K562 (cell line): ENCODE measurements at regions not wholly inside any gene's neighbourhood (a gene's known extent, or its start where the extent isn't known, plus 50 kb on each side); places are given as distances from the start of the nearest gene placed in this dataset.

Experiments used
- ATAC-seq: fragments of 200-7000 bp; cut with Tn5 transposase; 3 replicates; pipeline ENCODE4 v1.9.1; 2020; ENCODE audit warnings: moderate library complexity
- BruUV-seq: library from RNA; stranded (reverse); fragments of 400-500 nt; replicated peaks from 2 replicates; lab custom pipeline; 2021; lab: Mats Ljungman, UMichigan
- CTCF ChIA-PET: fragments of 300-600 bp; formaldehyde crosslinking; extraction: SDS; loops from one replicate; lab custom pipeline; 2021; ENCODE audit warnings: low intra/inter-chr PET ratio; lab: Yijun Ruan, JAX
- POLR2A ChIA-PET: fragments of 300-600, 350-650 bp; sonication (Branson Sonifier 250); formaldehyde crosslinking; extraction: SDS; loops from one replicate; lab custom pipeline; 2021; ENCODE audit warnings: antibody characterized with exemption, inconsistent platforms; lab: Yijun Ruan, JAX
- DNase-seq, 4 experiments: peaks; one replicate each; pipeline versions ENCODE4 v3.0.0 to v3.0.0-alpha.2; 2011 to 2018; ENCODE audit warnings: low spot score in 3 of 4, mixed read lengths in 3 of 4; ENCODE audit errors: extremely low read depth in 1 of 4
- FAIRE-seq: peaks from 2 replicates; lab custom pipeline; 2011; peaks lifted over from hg19 to GRCh38; lab: Jason Lieb, UNC
- H2AFZ ChIP-seq: 2 replicates; pipeline ENCODE4 v1.6.0; 2011; ENCODE audit warnings: low read depth, low read length, control low read depth, inconsistent platforms
- H3K27ac ChIP-seq: fragments of 200-600 bp; 3 replicates; pipeline ENCODE4 v1.8.0; 2011; ENCODE audit warnings: low read depth, mild to moderate bottlenecking, control low read depth, inconsistent platforms, low read length, moderate library complexity, mixed read lengths; ENCODE audit errors: extremely low read depth
- H3K27me3 ChIP-seq, 2 experiments: fragments of 300-600 bp in 1 of 2; 2 replicates in 1 of 2; 3 replicates in 1 of 2; pipeline versions ENCODE4 v1.6.0 to v1.8.0; 2011; ENCODE audit warnings: inconsistent platforms in 2 of 2, low read length in 2 of 2, mild to moderate bottlenecking in 1 of 2, mixed read lengths in 1 of 2, moderate library complexity in 1 of 2; ENCODE audit not compliant: control insufficient read depth in 2 of 2, insufficient read depth in 2 of 2
- H3K36me3 ChIP-seq: fragments of 300-600 bp; 3 replicates; pipeline ENCODE4 v1.8.0; 2011; ENCODE audit warnings: mild to moderate bottlenecking, low read length, inconsistent platforms; ENCODE audit not compliant: control insufficient read depth, insufficient read depth
- H3K4me1 ChIP-seq, 2 experiments: fragments of 200-600 bp in 1 of 2; replicated peaks in 1 of 2; 2 replicates in 1 of 2; 3 replicates in 1 of 2; pipeline versions ENCODE4 v1.5.1 to v1.8.0; 2011; ENCODE audit warnings: inconsistent platforms in 2 of 2, low read length in 2 of 2, mild to moderate bottlenecking in 1 of 2, mixed read lengths in 1 of 2, moderate library complexity in 1 of 2; ENCODE audit not compliant: control insufficient read depth in 2 of 2, insufficient read depth in 2 of 2
- H3K4me2 ChIP-seq: 2 replicates; pipeline ENCODE4 v1.6.1; 2011; ENCODE audit warnings: low read length, control low read depth, inconsistent platforms, mixed read lengths; ENCODE audit not compliant: insufficient read depth
- H3K4me3 ChIP-seq: fragments of 200-600 bp; sonication (generic), shearing (Covaris generic); 2 replicates; pipeline ENCODE4 v1.5.1; 2016; ENCODE audit warnings: control low read depth, inconsistent platforms
- H3K79me2 ChIP-seq: fragments of 200-600 bp; 3 replicates; pipeline ENCODE4 v1.8.0; 2011; ENCODE audit warnings: low read length, inconsistent platforms; ENCODE audit not compliant: control insufficient read depth, insufficient read depth
- H3K9ac ChIP-seq, 2 experiments: 2 replicates each; pipeline versions ENCODE4 v1.6.0 to v1.6.1; 2011; ENCODE audit warnings: low read depth in 2 of 2, low read length in 2 of 2, control low read depth in 1 of 2, inconsistent platforms in 1 of 2, mild to moderate bottlenecking in 1 of 2, mixed read lengths in 1 of 2; ENCODE audit not compliant: insufficient read depth in 1 of 2
- H3K9me1 ChIP-seq: one replicate; pipeline ENCODE4 v1.6.0; 2011; ENCODE audit warnings: inconsistent platforms, mild to moderate bottlenecking, low read length, moderate library complexity; ENCODE audit not compliant: control insufficient read depth, insufficient read depth
- H3K9me3 ChIP-seq: replicated peaks from 2 replicates; pipeline ENCODE4 v1.5.1; 2011; ENCODE audit warnings: low read depth, low read length, inconsistent platforms; ENCODE audit not compliant: control insufficient read depth, insufficient read depth
- H4K20me1 ChIP-seq: replicated peaks from 2 replicates; pipeline ENCODE4 v1.6.1; 2011; ENCODE audit warnings: low read length, inconsistent platforms, mixed read lengths; ENCODE audit not compliant: control insufficient read depth, insufficient read depth
- CBX5 ChIP-seq: IDR thresholded peaks from 2 replicates; pipeline ENCODE4 v1.6.1; 2014; ENCODE audit warnings: low read depth, borderline replicate concordance
- COPS2 ChIP-seq: fragments of 450-650 bp; conservative IDR thresholded peaks from 2 replicates; pipeline ENCODE4 v1.6.1; 2016; ENCODE audit warnings: mild to moderate bottlenecking, moderate library complexity
- DIDO1 ChIP-seq: fragments of 450-650 bp; IDR thresholded peaks from 2 replicates; pipeline ENCODE4 v1.6.1; 2016; ENCODE audit warnings: low read depth, missing biosample characterization, missing genetic modification characterization
- FOXK1 ChIP-seq: sonication (generic); formaldehyde crosslinking; IDR thresholded peaks from 2 replicates; pipeline ENCODE4 v1.8.0; 2022; ENCODE audit warnings: missing genetic modification reagents, mild to moderate bottlenecking, borderline replicate concordance
- GTF2E2 ChIP-seq: fragments of 200-800 bp; sonication (Bioruptor generic); IDR thresholded peaks from 2 replicates; pipeline ENCODE4 v1.6.1; 2016; ENCODE audit warnings: missing genetic modification characterization, missing compliant biosample characterization
- KLF1 ChIP-seq: fragments of 450-650 bp; IDR thresholded peaks from 2 replicates; pipeline ENCODE4 v1.6.1; 2016; ENCODE audit warnings: missing genetic modification characterization, missing compliant biosample characterization
- NEUROD1 ChIP-seq: fragments of 150-350 bp; IDR thresholded peaks from 2 replicates; pipeline ENCODE4 v1.6.1; 2014; ENCODE audit warnings: borderline replicate concordance, low read length, low read depth; ENCODE audit not compliant: partially characterized antibody
- POLR2A ChIP-seq: fragments of 450-650 bp; conservative IDR thresholded peaks from 2 replicates; pipeline ENCODE4 v1.6.1; 2016
- SIN3A ChIP-seq, 2 experiments: fragments of 150-350 bp in 1 of 2; IDR thresholded peaks; 2 replicates each; pipeline ENCODE4 v1.6.1; 2011 to 2016; ENCODE audit warnings: borderline replicate concordance in 2 of 2, low read depth in 2 of 2, low read length in 2 of 2, mild to moderate bottlenecking in 2 of 2, moderate library complexity in 2 of 2; ENCODE audit not compliant: control insufficient read depth in 1 of 2
- TEAD2 ChIP-seq: fragments of 450-650 bp; IDR thresholded peaks from 2 replicates; pipeline ENCODE4 v1.6.1; 2016; ENCODE audit warnings: missing genetic modification characterization, control low read depth, missing compliant biosample characterization
- TGIF2 ChIP-seq: sonication (generic); formaldehyde crosslinking; IDR thresholded peaks from 2 replicates; pipeline ENCODE4 v1.8.1; 2022; ENCODE audit warnings: mild to moderate bottlenecking, missing genetic modification reagents, moderate library complexity
- whole genome bisulfite sequencing: fragments of 100-300 bp; shearing (Covaris generic); methylation state at CpG from one replicate; pipeline ENCODE4 v1.1.6; 2016; ENCODE audit warnings: low coverage, mixed read lengths; ENCODE audit not compliant: insufficient coverage; ENCODE audit errors: missing lambda C conversion rate; 5-methylcytosine and 5-hydroxymethylcytosine counted together
- in situ Hi-C: fragments of 300-500 bp; cut with MboI; formaldehyde crosslinking; loops from 4 replicates; pipeline ENCODE4 v1.15.0; 2018; ENCODE audit warnings: inconsistent platforms, mixed read lengths
- intact Hi-C: fragments of 100-400 bp; cut with micrococcal nuclease; formaldehyde crosslinking; loops from 2 replicates; pipeline ENCODE4 v1.14.2; 2022
- TF ChIP-seq, protein P1 (sequence below): fragments of 450-650 bp; formaldehyde crosslinking; IDR thresholded peaks from 2 replicates; pipeline ENCODE4 v1.4.0; 2022; ENCODE audit warnings: missing genetic modification characterization

DNA sequence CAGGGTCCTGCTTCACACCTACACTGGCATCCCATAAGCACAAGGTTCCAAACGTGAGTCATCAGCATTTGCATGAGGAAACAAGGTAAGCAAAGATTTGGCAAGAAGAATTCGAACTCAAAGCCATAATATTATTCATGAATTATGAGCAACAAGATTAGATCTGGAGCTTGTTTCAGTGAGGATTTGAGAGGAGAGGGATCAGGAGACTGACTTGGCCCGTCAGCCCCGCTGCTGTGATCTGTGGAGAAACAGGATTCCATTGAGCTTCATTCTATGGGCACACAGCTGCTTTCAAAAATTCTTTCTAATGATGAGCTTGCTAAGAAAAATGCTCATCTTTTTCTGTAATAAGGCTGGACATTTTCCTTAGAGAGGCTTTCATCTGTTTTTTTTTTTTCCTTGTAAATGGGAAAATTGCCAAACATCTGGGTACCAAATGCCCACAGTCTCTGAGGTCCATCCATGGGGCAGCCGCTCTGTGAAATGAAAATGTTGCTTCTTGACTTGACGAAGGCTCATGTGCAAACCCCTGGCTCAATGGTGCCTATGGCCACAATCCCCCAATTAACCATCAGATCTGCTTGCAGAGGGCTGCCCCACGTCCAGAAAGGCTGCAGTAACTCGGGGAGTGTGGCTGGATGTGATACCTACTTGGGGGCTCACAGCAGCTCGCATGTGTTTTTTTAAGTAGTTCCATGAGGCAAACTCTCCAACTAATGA, 179.3 kb downstream of the TMEM18 start (continued):
- TF ChIP-seq FOXK1 (CRISPR knock-in tag): no peak
- no peak for TF ChIP-seq DIDO1 (tag)
- no peak for TF ChIP-seq GTF2E2 (tag)
- no peak for TF ChIP-seq TGIF2 (CRISPR knock-in tag)
- TF ChIP-seq SIN3A (IDR thresholded peaks at IDR 0.05; ENCODE audit: borderline replicate concordance in 2 of 2, control insufficient read depth in 1 of 2, low read depth in 2 of 2, low read length in 2 of 2): no peak
- TF ChIP-seq, protein P1, sequence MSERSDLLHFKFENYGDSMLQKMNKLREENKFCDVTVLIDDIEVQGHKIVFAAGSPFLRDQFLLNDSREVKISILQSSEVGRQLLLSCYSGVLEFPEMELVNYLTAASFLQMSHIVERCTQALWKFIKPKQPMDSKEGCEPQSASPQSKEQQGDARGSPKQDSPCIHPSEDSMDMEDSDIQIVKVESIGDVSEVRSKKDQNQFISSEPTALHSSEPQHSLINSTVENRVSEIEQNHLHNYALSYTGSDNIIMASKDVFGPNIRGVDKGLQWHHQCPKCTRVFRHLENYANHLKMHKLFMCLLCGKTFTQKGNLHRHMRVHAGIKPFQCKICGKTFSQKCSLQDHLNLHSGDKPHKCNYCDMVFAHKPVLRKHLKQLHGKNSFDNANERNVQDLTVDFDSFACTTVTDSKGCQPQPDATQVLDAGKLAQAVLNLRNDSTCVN: no peak
- no peak for TF ChIP-seq KLF1 (tag)
- no peak for TF ChIP-seq NEUROD1
- TF ChIP-seq CBX5: no peak
- TF ChIP-seq TEAD2 (tag): no peak
- no peak for TF ChIP-seq POLR2A

DNA sequence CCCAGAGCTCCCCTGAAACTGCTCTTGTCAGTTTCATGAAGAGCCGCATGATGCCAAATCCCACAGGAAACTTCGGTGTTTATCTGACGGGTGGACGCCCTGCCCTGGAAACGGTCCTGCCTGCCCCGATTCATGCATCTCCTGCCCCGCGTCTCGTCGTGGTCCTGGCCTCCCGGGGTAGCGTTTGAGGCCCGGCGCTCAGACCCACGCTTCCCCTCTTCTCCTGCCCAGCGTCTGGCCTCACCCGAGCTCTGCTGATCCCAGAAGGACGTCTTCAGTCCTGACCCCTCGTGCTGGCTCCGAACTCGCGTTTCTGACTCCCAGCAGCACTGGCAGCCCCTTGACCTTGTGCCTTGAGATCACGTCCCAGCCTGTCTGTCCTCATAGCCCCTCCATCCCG, 180.5 kb downstream of the TMEM18 start:
- no peak for FAIRE-seq
- H3K4me3 ChIP-seq: no peak overlapping the region
- no TSS peak for BruUV-seq
- TF ChIP-seq COPS2: no peak
- TF ChIP-seq, all 486 proteins: peak for 0
- no peak overlapping the region for H3K9ac ChIP-seq
- H3K36me3 ChIP-seq: no peaks in the 10 kb centered on the region
- WGBS: 0% methylated on average over 17 of the region's 24 CpGs
- POLR2A ChIA-PET: no interaction called here
- H3K27me3 ChIP-seq: peaks cover 0 to 43% of the 10 kb centered on the region in 2 experiments; a peak in 2 of 5 replicates
- H3K4me1 ChIP-seq: no peaks in the 10 kb centered on the region
- H3K9me3 ChIP-seq: no peaks in the 10 kb centered on the region
- no peaks in the 10 kb centered on the region for H4K20me1 ChIP-seq
- in situ Hi-C loops: no loop called here
- H3K27ac ChIP-seq: no peak overlapping the region
- no peaks in the 10 kb centered on the region for H3K79me2 ChIP-seq
- no peak overlapping the region for H3K4me2 ChIP-seq
- H3K9me1 ChIP-seq: no peaks in the 10 kb centered on the region
- intact Hi-C loops: no loop called here
- H2AFZ ChIP-seq: no peak overlapping the region
- no peak for ATAC-seq
- no peak for DNase-seq
- CTCF ChIA-PET: no interaction called here
